Spleen (tissue), 7 donors: ENCODE measurements at regions not wholly inside any gene's neighbourhood (a gene's known extent, or its start where the extent isn't known, plus 50 kb on each side); places are given as distances from the start of the nearest gene placed in this dataset.

Experiments used
- POLR2A ChIP-seq, 3 donors: fragments of 450-650 bp; IDR thresholded peaks; one replicate each; pipeline ENCODE4 v1.5.1; 2017; ENCODE audit warnings: antibody characterized with exemption in 3 of 3, mild to moderate bottlenecking in 1 of 3
- POLR2AphosphoS5 ChIP-seq, 3 donors: sonication (generic); formaldehyde crosslinking; IDR thresholded peaks; one replicate each; pipeline ENCODE4 v1.5.1; 2017; ENCODE audit warnings: antibody characterized with exemption in 3 of 3
- TF ChIP-seq, protein P1 (sequence below), 11 experiments: fragments of 200-600 bp in 7 of 11; fragments of 450-650 bp in 4 of 11; sonication (generic) in 4 of 11; IDR thresholded peaks in 8 of 11; conservative IDR thresholded peaks in 3 of 11; 1 replicate in 7 of 11; 2 replicates in 4 of 11; pipeline versions ENCODE4 v1.4.0 to v1.8.0; 2016 to 2021; ENCODE audit warnings: antibody characterized with exemption in 11 of 11, inconsistent platforms in 4 of 11, mild to moderate bottlenecking in 1 of 11
- donor health status: DM: no; HTN: no; CAD: no; lungs with moderate emphysema.
- donor health status: DM: no; HTN: no; CAD: no.
- donor health status: DM: no; HTN: no; CAD: no.

DNA sequence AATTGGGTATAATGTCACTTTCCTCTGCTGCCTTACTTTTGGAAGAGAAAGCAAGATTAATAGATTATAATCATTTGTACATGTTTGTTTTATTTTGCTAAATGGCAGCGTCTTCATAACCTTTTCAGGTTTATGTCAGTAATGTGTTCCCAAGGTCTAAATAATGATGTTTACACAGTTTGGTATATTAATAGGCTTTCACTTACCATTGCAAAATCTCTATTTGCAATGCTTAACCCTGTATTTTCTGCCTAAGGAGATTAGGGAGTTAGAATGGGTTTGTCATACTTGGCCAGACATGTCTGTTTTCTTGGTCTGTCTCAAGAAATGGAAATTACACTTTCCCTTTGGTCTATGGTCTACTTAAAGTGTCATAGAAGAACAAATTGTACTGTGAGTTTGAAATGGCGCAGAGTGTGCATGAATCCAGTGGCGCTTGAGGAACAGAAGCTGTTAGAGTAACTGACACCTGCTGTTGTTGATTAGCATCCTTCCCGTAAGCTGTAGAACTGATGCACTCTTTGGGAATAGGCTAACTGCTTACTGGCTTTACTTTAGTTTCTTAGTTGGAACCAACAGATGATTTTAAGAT, 261.1 kb downstream of the SAMD5 start:
- TF ChIP-seq, protein P1, sequence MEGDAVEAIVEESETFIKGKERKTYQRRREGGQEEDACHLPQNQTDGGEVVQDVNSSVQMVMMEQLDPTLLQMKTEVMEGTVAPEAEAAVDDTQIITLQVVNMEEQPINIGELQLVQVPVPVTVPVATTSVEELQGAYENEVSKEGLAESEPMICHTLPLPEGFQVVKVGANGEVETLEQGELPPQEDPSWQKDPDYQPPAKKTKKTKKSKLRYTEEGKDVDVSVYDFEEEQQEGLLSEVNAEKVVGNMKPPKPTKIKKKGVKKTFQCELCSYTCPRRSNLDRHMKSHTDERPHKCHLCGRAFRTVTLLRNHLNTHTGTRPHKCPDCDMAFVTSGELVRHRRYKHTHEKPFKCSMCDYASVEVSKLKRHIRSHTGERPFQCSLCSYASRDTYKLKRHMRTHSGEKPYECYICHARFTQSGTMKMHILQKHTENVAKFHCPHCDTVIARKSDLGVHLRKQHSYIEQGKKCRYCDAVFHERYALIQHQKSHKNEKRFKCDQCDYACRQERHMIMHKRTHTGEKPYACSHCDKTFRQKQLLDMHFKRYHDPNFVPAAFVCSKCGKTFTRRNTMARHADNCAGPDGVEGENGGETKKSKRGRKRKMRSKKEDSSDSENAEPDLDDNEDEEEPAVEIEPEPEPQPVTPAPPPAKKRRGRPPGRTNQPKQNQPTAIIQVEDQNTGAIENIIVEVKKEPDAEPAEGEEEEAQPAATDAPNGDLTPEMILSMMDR (IDR thresholded peaks at IDR 0.05 in 8 of 11, conservative IDR thresholded peaks at IDR 0.05 in 3 of 11), result no peak
- TF ChIP-seq POLR2A (IDR thresholded peaks at IDR 0.05) (no peak), POLR2AphosphoS5 (IDR thresholded peaks at IDR 0.05) (no peak)
